Thyroid gland (tissue), 4 donors: ENCODE measurements at regions not wholly inside any gene's neighbourhood (a gene's known extent, or its start where the extent isn't known, plus 50 kb on each side); places are given as distances from the start of the nearest gene placed in this dataset.

Experiments
- CTCF ChIP-seq, 6 experiments: fragments of 200-600 bp in 3 of 6; fragments of 450-650 bp in 3 of 6; sonication (generic) in 3 of 6; IDR thresholded peaks; one replicate each; pipeline ENCODE4 v1.5.1; 2016 to 2019; ENCODE audit warnings: antibody characterized with exemption in 6 of 6, mild to moderate bottlenecking in 2 of 6, inconsistent platforms in 1 of 6, moderate library complexity in 1 of 6
- POLR2A ChIP-seq, 2 donors: fragments of 450-650 bp; IDR thresholded peaks; one replicate each; pipeline ENCODE4 v1.6.1; 2017; ENCODE audit warnings: antibody characterized with exemption in 2 of 2, mild to moderate bottlenecking in 2 of 2, moderate library complexity in 1 of 2

- TF ChIP-seq CTCF (IDR thresholded peaks at IDR 0.05) = no peak
- no peak for TF ChIP-seq POLR2A (IDR thresholded peaks at IDR 0.05)
Observed at GRCh38 chr3:182245059-182245458, 533.3 kb downstream of the SOX2 start.
